ENCODE measurements at regions not wholly inside any gene's neighbourhood (a gene's known extent, or its start where the extent isn't known, plus 50 kb on each side); places are given as distances from the start of the nearest gene placed in this dataset.

DNA sequence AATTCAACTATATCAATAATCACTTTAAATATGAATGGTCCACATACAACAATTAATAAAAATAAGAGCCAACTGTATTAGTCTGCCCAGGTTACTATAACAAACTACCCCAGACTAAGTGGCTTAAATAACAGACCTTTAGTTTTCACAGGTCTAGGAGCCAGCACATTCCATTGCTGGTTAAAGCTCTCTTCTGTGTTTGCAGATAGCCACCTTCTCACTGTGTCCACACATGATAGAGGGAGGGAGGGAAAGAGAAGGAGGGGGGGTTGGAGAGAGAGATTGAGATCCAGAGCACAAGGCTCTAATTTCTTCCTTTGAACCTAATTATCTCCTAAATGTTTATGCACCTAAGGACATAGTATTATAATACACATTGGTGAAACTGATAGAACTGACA, 267.8 kb upstream of the NXPH2 start:
- TF ChIP-seq, protein P1, sequence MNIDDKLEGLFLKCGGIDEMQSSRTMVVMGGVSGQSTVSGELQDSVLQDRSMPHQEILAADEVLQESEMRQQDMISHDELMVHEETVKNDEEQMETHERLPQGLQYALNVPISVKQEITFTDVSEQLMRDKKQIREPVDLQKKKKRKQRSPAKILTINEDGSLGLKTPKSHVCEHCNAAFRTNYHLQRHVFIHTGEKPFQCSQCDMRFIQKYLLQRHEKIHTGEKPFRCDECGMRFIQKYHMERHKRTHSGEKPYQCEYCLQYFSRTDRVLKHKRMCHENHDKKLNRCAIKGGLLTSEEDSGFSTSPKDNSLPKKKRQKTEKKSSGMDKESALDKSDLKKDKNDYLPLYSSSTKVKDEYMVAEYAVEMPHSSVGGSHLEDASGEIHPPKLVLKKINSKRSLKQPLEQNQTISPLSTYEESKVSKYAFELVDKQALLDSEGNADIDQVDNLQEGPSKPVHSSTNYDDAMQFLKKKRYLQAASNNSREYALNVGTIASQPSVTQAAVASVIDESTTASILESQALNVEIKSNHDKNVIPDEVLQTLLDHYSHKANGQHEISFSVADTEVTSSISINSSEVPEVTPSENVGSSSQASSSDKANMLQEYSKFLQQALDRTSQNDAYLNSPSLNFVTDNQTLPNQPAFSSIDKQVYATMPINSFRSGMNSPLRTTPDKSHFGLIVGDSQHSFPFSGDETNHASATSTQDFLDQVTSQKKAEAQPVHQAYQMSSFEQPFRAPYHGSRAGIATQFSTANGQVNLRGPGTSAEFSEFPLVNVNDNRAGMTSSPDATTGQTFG (tag by site-specific recombination; IDR thresholded peaks at IDR 0.05; ENCODE audit: borderline replicate concordance) = no peak
- TF ChIP-seq ZNF133 (tag by site-specific recombination; IDR thresholded peaks at IDR 0.05) (no peak), ZNF707 (tag by site-specific recombination; IDR thresholded peaks at IDR 0.05) (no peak)
- Histone ChIP-seq H3K9me3 (ENCODE audit: control insufficient read depth, insufficient read depth, low read depth, low read length) (no peaks in the 10 kb centered on the region), H3K4me3 (ENCODE audit: low read depth, low read length) (no peak overlapping the region), H3K27ac (ENCODE audit: extremely low read depth, low read depth, low read length) (no peak overlapping the region), H3K36me3 (ENCODE audit: control insufficient read depth in 2 of 2, insufficient read depth in 1 of 2, low read length in 2 of 2) (no peaks in the 10 kb centered on the region), H3K4me1 (ENCODE audit: control insufficient read depth, insufficient read depth, low read length) (no peaks in the 10 kb centered on the region)
- ChIA-PET CTCF (no interaction called here), POLR2A (no interaction called here)

DNA sequence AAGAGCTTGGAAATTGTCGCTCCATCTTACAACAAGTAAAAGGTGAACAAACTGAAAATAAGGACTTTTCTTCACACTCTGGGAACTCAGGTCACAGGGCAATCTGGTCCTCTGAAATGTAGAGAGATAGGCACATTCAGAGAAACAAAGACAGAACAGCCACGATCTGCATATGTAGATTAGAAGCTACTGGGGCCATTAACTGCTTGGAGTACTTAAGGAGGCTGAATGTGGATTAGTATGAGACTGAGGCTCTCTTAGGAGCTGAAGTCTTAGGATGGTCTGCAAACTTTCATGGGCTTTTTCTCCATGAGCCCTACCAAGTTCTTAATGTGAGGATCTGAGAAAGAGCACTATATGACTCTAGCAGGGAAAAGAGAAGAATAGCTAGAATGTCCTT, 265.3 kb upstream of the NXPH2 start:
- no peaks in the 10 kb centered on the region for H3K9me3 ChIP-seq (ENCODE audit: control insufficient read depth, insufficient read depth, low read depth, low read length)
- no peaks in the 10 kb centered on the region for H3K36me3 ChIP-seq (ENCODE audit: control insufficient read depth in 2 of 2, insufficient read depth in 1 of 2, low read length in 2 of 2)
- ChIA-PET CTCF (no interaction called here), POLR2A (no interaction called here)
- no peaks in the 10 kb centered on the region for H3K4me1 ChIP-seq (ENCODE audit: control insufficient read depth, insufficient read depth, low read length)
- TF ChIP-seq ZXDB (tag by site-specific recombination; IDR thresholded peaks at IDR 0.05) = no peak
- TF ChIP-seq, protein P2, sequence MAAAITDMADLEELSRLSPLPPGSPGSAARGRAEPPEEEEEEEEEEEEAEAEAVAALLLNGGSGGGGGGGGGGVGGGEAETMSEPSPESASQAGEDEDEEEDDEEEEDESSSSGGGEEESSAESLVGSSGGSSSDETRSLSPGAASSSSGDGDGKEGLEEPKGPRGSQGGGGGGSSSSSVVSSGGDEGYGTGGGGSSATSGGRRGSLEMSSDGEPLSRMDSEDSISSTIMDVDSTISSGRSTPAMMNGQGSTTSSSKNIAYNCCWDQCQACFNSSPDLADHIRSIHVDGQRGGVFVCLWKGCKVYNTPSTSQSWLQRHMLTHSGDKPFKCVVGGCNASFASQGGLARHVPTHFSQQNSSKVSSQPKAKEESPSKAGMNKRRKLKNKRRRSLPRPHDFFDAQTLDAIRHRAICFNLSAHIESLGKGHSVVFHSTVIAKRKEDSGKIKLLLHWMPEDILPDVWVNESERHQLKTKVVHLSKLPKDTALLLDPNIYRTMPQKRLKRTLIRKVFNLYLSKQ (tag by site-specific recombination; IDR thresholded peaks at IDR 0.05; ENCODE audit: borderline replicate concordance) = no peak
- no peak for TF ChIP-seq ZNF266 (tag by site-specific recombination; IDR thresholded peaks at IDR 0.05; ENCODE audit: low read depth)
- TF ChIP-seq ZNF623 (tag by site-specific recombination; IDR thresholded peaks at IDR 0.05) = no peak
- TF ChIP-seq, protein P3, sequence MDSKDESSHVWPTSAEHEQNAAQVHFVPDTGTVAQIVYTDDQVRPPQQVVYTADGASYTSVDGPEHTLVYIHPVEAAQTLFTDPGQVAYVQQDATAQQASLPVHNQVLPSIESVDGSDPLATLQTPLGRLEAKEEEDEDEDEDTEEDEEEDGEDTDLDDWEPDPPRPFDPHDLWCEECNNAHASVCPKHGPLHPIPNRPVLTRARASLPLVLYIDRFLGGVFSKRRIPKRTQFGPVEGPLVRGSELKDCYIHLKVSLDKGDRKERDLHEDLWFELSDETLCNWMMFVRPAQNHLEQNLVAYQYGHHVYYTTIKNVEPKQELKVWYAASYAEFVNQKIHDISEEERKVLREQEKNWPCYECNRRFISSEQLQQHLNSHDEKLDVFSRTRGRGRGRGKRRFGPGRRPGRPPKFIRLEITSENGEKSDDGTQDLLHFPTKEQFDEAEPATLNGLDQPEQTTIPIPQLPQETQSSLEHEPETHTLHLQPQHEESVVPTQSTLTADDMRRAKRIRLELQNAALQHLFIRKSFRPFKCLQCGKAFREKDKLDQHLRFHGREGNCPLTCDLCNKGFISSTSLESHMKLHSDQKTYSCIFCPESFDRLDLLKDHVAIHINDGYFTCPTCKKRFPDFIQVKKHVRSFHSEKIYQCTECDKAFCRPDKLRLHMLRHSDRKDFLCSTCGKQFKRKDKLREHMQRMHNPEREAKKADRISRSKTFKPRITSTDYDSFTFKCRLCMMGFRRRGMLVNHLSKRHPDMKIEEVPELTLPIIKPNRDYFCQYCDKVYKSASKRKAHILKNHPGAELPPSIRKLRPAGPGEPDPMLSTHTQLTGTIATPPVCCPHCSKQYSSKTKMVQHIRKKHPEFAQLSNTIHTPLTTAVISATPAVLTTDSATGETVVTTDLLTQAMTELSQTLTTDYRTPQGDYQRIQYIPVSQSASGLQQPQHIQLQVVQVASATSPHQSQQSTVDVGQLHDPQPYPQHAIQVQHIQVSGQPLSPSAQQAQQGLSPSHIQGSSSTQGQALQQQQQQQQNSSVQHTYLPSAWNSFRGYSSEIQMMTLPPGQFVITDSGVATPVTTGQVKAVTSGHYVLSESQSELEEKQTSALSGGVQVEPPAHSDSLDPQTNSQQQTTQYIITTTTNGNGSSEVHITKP (tag by site-specific recombination; IDR thresholded peaks at IDR 0.05) = no peak
- TF ChIP-seq ZNF223 (tag by site-specific recombination; IDR thresholded peaks at IDR 0.05) = no peak
- TF ChIP-seq, protein P4, sequence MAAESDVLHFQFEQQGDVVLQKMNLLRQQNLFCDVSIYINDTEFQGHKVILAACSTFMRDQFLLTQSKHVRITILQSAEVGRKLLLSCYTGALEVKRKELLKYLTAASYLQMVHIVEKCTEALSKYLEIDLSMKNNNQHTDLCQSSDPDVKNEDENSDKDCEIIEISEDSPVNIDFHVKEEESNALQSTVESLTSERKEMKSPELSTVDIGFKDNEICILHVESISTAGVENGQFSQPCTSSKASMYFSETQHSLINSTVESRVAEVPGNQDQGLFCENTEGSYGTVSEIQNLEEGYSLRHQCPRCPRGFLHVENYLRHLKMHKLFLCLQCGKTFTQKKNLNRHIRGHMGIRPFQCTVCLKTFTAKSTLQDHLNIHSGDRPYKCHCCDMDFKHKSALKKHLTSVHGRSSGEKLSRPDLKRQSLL (tag by site-specific recombination; IDR thresholded peaks at IDR 0.05) = no peak
- TF ChIP-seq ZNF37A (tag by site-specific recombination; IDR thresholded peaks at IDR 0.05) = no peak
- no peak for TF ChIP-seq ZNF302 (tag by site-specific recombination; IDR thresholded peaks at IDR 0.05; ENCODE audit: low read depth)
- no peak for TF ChIP-seq SP7 (tag by site-specific recombination; IDR thresholded peaks at IDR 0.05)
- TF ChIP-seq ZNF747 (tag by site-specific recombination; IDR thresholded peaks at IDR 0.05) = no peak
- TF ChIP-seq ZIC2 (tag by site-specific recombination; IDR thresholded peaks at IDR 0.05) = no peak
- TF ChIP-seq KLF7 (tag by site-specific recombination; IDR thresholded peaks at IDR 0.05; ENCODE audit: borderline replicate concordance) = no peak
- no peak for TF ChIP-seq ZNF664 (tag by site-specific recombination; IDR thresholded peaks at IDR 0.05)
- TF ChIP-seq, protein P5, sequence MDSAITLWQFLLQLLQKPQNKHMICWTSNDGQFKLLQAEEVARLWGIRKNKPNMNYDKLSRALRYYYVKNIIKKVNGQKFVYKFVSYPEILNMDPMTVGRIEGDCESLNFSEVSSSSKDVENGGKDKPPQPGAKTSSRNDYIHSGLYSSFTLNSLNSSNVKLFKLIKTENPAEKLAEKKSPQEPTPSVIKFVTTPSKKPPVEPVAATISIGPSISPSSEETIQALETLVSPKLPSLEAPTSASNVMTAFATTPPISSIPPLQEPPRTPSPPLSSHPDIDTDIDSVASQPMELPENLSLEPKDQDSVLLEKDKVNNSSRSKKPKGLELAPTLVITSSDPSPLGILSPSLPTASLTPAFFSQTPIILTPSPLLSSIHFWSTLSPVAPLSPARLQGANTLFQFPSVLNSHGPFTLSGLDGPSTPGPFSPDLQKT (IDR thresholded peaks at IDR 0.05; ENCODE audit: borderline replicate concordance, low read depth, low read length) = no peak
- TF ChIP-seq KLF16 (tag by site-specific recombination; IDR thresholded peaks at IDR 0.05) = no peak
- no peak for TF ChIP-seq ZNF510 (tag by site-specific recombination; IDR thresholded peaks at IDR 0.05; ENCODE audit: insufficient replicate concordance)
- TF ChIP-seq, protein P6, sequence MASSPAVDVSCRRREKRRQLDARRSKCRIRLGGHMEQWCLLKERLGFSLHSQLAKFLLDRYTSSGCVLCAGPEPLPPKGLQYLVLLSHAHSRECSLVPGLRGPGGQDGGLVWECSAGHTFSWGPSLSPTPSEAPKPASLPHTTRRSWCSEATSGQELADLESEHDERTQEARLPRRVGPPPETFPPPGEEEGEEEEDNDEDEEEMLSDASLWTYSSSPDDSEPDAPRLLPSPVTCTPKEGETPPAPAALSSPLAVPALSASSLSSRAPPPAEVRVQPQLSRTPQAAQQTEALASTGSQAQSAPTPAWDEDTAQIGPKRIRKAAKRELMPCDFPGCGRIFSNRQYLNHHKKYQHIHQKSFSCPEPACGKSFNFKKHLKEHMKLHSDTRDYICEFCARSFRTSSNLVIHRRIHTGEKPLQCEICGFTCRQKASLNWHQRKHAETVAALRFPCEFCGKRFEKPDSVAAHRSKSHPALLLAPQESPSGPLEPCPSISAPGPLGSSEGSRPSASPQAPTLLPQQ (tag by site-specific recombination; IDR thresholded peaks at IDR 0.05) = no peak
- no peak for TF ChIP-seq ZNF571 (tag by site-specific recombination; IDR thresholded peaks at IDR 0.05)
- no peak for TF ChIP-seq ZNF585B (tag by site-specific recombination; IDR thresholded peaks at IDR 0.05)
- no peak overlapping the region for H3K4me3 ChIP-seq (ENCODE audit: low read depth, low read length)
- no peak overlapping the region for H3K27ac ChIP-seq (ENCODE audit: extremely low read depth, low read depth, low read length)
